Panc1 (cell line): ENCODE measurements at regions not wholly inside any gene's neighbourhood (a gene's known extent, or its start where the extent isn't known, plus 50 kb on each side); places are given as distances from the start of the nearest gene placed in this dataset.

Experiments used
- CTCF ChIP-seq: fragments of 450-650 bp; IDR thresholded peaks from 2 replicates; pipeline ENCODE4 v1.5.1; 2017; ENCODE audit warnings: mild to moderate bottlenecking
- POLR2AphosphoS5 ChIP-seq: IDR thresholded peaks from 2 replicates; pipeline ENCODE4 v1.6.1; 2012; ENCODE audit warnings: mild to moderate bottlenecking, low read depth, low read length, moderate library complexity
- REST ChIP-seq, 2 experiments: IDR thresholded peaks; 2 replicates each; pipeline ENCODE4 v1.6.1; 2011 to 2012; ENCODE audit warnings: low read depth in 2 of 2, control low read depth in 1 of 2, low read length in 1 of 2, mild to moderate bottlenecking in 1 of 2, moderate library complexity in 1 of 2; ENCODE audit not compliant: insufficient read depth in 1 of 2
- TCF7L2 ChIP-seq: IDR thresholded peaks from 2 replicates; pipeline ENCODE4 v1.6.1; 2011; ENCODE audit warnings: mild to moderate bottlenecking, low read depth, low read length, inconsistent platforms

GRCh38 chr21:36628761-36629460 is 70.0 kb upstream of the SIM2 start:
- TF ChIP-seq CTCF (no peak), TCF7L2 (no peak), POLR2AphosphoS5 (no peak), REST (IDR thresholded peaks at IDR 0.05; ENCODE audit: insufficient read depth in 1 of 2, low read depth in 2 of 2, low read length in 1 of 2) (no peak)
